ENCODE measurements at regions not wholly inside any gene's neighbourhood (a gene's known extent, or its start where the extent isn't known, plus 50 kb on each side); places are given as distances from the start of the nearest gene placed in this dataset.

DNA sequence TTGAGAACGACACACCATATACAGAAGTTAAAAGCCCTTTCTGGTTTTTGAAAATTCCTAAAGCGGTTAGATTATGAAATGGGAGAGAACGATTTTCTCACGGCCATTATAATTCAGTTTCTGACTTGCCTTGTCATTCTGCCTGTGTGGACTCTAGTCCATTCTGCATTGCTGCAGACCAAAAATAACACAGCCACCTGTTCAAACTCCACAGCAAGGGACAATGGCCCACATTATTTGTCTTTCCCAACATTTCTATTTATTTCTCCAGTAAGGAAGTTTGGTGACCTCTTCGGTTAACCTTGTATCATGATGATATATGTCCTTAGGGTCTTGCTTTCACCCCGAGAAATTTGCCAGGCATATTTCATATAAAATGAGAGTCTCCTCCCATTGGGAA, 497.7 kb downstream of the BRINP1 start:
- TF ChIP-seq RAD21 (conservative IDR thresholded peaks at IDR 0.05) (no peak), POLR2AphosphoS5 (IDR thresholded peaks at IDR 0.05) (no peak), EZH2 (IDR thresholded peaks at IDR 0.05; ENCODE audit: borderline replicate concordance, insufficient read depth, low read length, poor library complexity, severe bottlenecking) (no peak), EP300 (conservative IDR thresholded peaks at IDR 0.05; ENCODE audit: poor library complexity, severe bottlenecking) (no peak), MXI1 (conservative IDR thresholded peaks at IDR 0.05; ENCODE audit: poor library complexity, severe bottlenecking) (no peak), SMC3 (conservative IDR thresholded peaks at IDR 0.05; ENCODE audit: poor library complexity) (no peak)
- TF ChIP-seq, protein P1, sequence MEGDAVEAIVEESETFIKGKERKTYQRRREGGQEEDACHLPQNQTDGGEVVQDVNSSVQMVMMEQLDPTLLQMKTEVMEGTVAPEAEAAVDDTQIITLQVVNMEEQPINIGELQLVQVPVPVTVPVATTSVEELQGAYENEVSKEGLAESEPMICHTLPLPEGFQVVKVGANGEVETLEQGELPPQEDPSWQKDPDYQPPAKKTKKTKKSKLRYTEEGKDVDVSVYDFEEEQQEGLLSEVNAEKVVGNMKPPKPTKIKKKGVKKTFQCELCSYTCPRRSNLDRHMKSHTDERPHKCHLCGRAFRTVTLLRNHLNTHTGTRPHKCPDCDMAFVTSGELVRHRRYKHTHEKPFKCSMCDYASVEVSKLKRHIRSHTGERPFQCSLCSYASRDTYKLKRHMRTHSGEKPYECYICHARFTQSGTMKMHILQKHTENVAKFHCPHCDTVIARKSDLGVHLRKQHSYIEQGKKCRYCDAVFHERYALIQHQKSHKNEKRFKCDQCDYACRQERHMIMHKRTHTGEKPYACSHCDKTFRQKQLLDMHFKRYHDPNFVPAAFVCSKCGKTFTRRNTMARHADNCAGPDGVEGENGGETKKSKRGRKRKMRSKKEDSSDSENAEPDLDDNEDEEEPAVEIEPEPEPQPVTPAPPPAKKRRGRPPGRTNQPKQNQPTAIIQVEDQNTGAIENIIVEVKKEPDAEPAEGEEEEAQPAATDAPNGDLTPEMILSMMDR (IDR thresholded peaks at IDR 0.05; ENCODE audit: poor library complexity, severe bottlenecking) = no peak
- TF ChIP-seq, protein P2, sequence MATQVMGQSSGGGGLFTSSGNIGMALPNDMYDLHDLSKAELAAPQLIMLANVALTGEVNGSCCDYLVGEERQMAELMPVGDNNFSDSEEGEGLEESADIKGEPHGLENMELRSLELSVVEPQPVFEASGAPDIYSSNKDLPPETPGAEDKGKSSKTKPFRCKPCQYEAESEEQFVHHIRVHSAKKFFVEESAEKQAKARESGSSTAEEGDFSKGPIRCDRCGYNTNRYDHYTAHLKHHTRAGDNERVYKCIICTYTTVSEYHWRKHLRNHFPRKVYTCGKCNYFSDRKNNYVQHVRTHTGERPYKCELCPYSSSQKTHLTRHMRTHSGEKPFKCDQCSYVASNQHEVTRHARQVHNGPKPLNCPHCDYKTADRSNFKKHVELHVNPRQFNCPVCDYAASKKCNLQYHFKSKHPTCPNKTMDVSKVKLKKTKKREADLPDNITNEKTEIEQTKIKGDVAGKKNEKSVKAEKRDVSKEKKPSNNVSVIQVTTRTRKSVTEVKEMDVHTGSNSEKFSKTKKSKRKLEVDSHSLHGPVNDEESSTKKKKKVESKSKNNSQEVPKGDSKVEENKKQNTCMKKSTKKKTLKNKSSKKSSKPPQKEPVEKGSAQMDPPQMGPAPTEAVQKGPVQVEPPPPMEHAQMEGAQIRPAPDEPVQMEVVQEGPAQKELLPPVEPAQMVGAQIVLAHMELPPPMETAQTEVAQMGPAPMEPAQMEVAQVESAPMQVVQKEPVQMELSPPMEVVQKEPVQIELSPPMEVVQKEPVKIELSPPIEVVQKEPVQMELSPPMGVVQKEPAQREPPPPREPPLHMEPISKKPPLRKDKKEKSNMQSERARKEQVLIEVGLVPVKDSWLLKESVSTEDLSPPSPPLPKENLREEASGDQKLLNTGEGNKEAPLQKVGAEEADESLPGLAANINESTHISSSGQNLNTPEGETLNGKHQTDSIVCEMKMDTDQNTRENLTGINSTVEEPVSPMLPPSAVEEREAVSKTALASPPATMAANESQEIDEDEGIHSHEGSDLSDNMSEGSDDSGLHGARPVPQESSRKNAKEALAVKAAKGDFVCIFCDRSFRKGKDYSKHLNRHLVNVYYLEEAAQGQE (IDR thresholded peaks at IDR 0.05; ENCODE audit: borderline replicate concordance) = no peak

Measured in neural cell (in vitro differentiated cells).